ENCODE measurements at regions not wholly inside any gene's neighbourhood (a gene's known extent, or its start where the extent isn't known, plus 50 kb on each side); places are given as distances from the start of the nearest gene placed in this dataset.

GRCh38 chr12:97408363-97408762, 54.2 kb upstream of the RMST start:
- DNase-seq (ENCODE audit: low read depth in 1 of 2, low spot score in 1 of 2), result no peak

GRCh38 chr12:97411341-97411740, 51.3 kb upstream of the RMST start:
- DNase-seq (ENCODE audit: low read depth in 1 of 2, low spot score in 1 of 2), result no peak
